ENCODE measurements at regions not wholly inside any gene's neighbourhood (a gene's known extent, or its start where the extent isn't known, plus 50 kb on each side); places are given as distances from the start of the nearest gene placed in this dataset.
A peak's percentile ranks its signal among the peaks of the same experiment; 100 is the strongest.

GRCh38 chr3:56903231-56903782 lies 101.6 kb upstream of the ARHGEF3 start:
- ATAC-seq = no peak
- no peaks in the 10 kb centered on the region for H3K27me3 Mint-ChIP-seq (ENCODE audit: low read depth)
- H3K27ac Mint-ChIP-seq = peak overlapping the region; percentile 84; the same call in 1 of the 2 replicates
- H3K4me3 Mint-ChIP-seq = no peak overlapping the region
- no peak for DNase-seq (ENCODE audit: low spot score)
- POLR2A ChIA-PET = no interaction called here
- no peaks in the 10 kb centered on the region for H3K36me3 Mint-ChIP-seq
- peaks cover 3% of the 10 kb centered on the region; the same call in 1 of the 2 replicates for H3K9me3 Mint-ChIP-seq
- CTCF ChIA-PET = interaction anchor here (1.2 kb wide), 1 partner anchor 86 kb away, joined by 3 read pairs; no protein-coding TSS in a partner anchor
- no peak for TF ChIP-seq AFF4 (CRISPR knock-in tag; IDR thresholded peaks at IDR 0.05; ENCODE audit: borderline replicate concordance)
- TF ChIP-seq CREM (CRISPR knock-in tag; IDR thresholded peaks at IDR 0.05) = no peak
- TF ChIP-seq ESRRA (CRISPR knock-in tag; IDR thresholded peaks at IDR 0.05; ENCODE audit: borderline replicate concordance) = no peak
- TF ChIP-seq, protein P1, sequence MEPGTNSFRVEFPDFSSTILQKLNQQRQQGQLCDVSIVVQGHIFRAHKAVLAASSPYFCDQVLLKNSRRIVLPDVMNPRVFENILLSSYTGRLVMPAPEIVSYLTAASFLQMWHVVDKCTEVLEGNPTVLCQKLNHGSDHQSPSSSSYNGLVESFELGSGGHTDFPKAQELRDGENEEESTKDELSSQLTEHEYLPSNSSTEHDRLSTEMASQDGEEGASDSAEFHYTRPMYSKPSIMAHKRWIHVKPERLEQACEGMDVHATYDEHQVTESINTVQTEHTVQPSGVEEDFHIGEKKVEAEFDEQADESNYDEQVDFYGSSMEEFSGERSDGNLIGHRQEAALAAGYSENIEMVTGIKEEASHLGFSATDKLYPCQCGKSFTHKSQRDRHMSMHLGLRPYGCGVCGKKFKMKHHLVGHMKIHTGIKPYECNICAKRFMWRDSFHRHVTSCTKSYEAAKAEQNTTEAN (CRISPR knock-in tag; IDR thresholded peaks at IDR 0.05) = no peak
- no peak for TF ChIP-seq RORB (CRISPR knock-in tag; IDR thresholded peaks at IDR 0.05)
- TF ChIP-seq ATF1 (CRISPR knock-in tag; IDR thresholded peaks at IDR 0.05) = no peak
- no peak for TF ChIP-seq FOXP1 (CRISPR knock-in tag; IDR thresholded peaks at IDR 0.05; ENCODE audit: borderline replicate concordance)
- TF ChIP-seq, protein P2, sequence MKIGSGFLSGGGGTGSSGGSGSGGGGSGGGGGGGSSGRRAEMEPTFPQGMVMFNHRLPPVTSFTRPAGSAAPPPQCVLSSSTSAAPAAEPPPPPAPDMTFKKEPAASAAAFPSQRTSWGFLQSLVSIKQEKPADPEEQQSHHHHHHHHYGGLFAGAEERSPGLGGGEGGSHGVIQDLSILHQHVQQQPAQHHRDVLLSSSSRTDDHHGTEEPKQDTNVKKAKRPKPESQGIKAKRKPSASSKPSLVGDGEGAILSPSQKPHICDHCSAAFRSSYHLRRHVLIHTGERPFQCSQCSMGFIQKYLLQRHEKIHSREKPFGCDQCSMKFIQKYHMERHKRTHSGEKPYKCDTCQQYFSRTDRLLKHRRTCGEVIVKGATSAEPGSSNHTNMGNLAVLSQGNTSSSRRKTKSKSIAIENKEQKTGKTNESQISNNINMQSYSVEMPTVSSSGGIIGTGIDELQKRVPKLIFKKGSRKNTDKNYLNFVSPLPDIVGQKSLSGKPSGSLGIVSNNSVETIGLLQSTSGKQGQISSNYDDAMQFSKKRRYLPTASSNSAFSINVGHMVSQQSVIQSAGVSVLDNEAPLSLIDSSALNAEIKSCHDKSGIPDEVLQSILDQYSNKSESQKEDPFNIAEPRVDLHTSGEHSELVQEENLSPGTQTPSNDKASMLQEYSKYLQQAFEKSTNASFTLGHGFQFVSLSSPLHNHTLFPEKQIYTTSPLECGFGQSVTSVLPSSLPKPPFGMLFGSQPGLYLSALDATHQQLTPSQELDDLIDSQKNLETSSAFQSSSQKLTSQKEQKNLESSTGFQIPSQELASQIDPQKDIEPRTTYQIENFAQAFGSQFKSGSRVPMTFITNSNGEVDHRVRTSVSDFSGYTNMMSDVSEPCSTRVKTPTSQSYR (CRISPR knock-in tag; IDR thresholded peaks at IDR 0.05) = no peak
- TF ChIP-seq PREB (CRISPR knock-in tag; IDR thresholded peaks at IDR 0.05; ENCODE audit: borderline replicate concordance) = no peak
- TF ChIP-seq ZSCAN18 (CRISPR knock-in tag; IDR thresholded peaks at IDR 0.05) = no peak
- TF ChIP-seq IRF2 (CRISPR knock-in tag; IDR thresholded peaks at IDR 0.05; ENCODE audit: borderline replicate concordance, low read depth) = no peak
- no peak for TF ChIP-seq CDX4 (CRISPR knock-in tag; IDR thresholded peaks at IDR 0.05; ENCODE audit: borderline replicate concordance)
- TF ChIP-seq ETV6 (CRISPR knock-in tag; IDR thresholded peaks at IDR 0.05) = no peak
- TF ChIP-seq EMX1 (CRISPR knock-in tag; IDR thresholded peaks at IDR 0.05) = no peak
- TF ChIP-seq ZMAT4 (CRISPR knock-in tag; IDR thresholded peaks at IDR 0.05) = no peak
- no peak for TF ChIP-seq ZBTB21 (CRISPR knock-in tag; IDR thresholded peaks at IDR 0.05; ENCODE audit: borderline replicate concordance)
- TF ChIP-seq IRF1 (CRISPR knock-in tag; IDR thresholded peaks at IDR 0.05) = no peak
- TF ChIP-seq ATF3 (CRISPR knock-in tag; conservative IDR thresholded peaks at IDR 0.05) = no peak
- no peak for TF ChIP-seq NR3C1 (CRISPR knock-in tag; conservative IDR thresholded peaks at IDR 0.05; ENCODE audit: low read depth)
- no peak for TF ChIP-seq OVOL2 (CRISPR knock-in tag; IDR thresholded peaks at IDR 0.05; ENCODE audit: borderline replicate concordance)
- no peaks in the 10 kb centered on the region for H3K4me1 Mint-ChIP-seq
